ENCODE measurements at regions not wholly inside any gene's neighbourhood (a gene's known extent, or its start where the extent isn't known, plus 50 kb on each side); places are given as distances from the start of the nearest gene placed in this dataset.
"Not testable (repeated sequence)": the region's sequence is repeated elsewhere in the genome, so short reads cannot be mapped to it uniquely, and the experiment has no call there.

GRCh38 chr7:65462148-65462716 is 88.6 kb downstream of the ZNF92 start:
- H3K4me3 ChIP-seq: no peak overlapping the region
- DNase-seq: no peak
- H3K36me3 ChIP-seq: no peaks in the 10 kb centered on the region
- no peaks in the 10 kb centered on the region for H3K4me1 ChIP-seq
- no peak for TF ChIP-seq POLR2A (IDR thresholded peaks at IDR 0.05)
- no peak for TF ChIP-seq CTCF (IDR thresholded peaks at IDR 0.05)
- no peaks in the 10 kb centered on the region for H3K27me3 ChIP-seq
- no peak for ATAC-seq
- WGBS, 4 donors: 55 to 60% (median 55%) methylated on average over 3 of the region's 3 CpGs
- intact Hi-C loops (cut with DNase I): no loop called here
- no peak overlapping the region for H3K27ac ChIP-seq
- no peaks in the 10 kb centered on the region for H3K9me3 ChIP-seq

GRCh38 chr7:65463184-65463583 is 89.5 kb downstream of the ZNF92 start:
- Histone ChIP-seq H3K27ac (no peak overlapping the region), H3K36me3 (no peaks in the 10 kb centered on the region), H3K27me3 (no peaks in the 10 kb centered on the region), H3K4me1 (no peaks in the 10 kb centered on the region), H3K4me3 (no peak overlapping the region), H3K9me3 (peaks cover 0 to 2% (median 0%) of the 10 kb centered on the region in 12 donors)
- no peak for DNase-seq
- 86 to 93% (median 90%) methylated on average over 3 of the region's 3 CpGs for WGBS, 4 donors
- ATAC-seq: no peak
- TF ChIP-seq POLR2A (IDR thresholded peaks at IDR 0.05) (no peak), CTCF (IDR thresholded peaks at IDR 0.05) (no peak)
- intact Hi-C loops (cut with DNase I): no loop called here

GRCh38 chr7:65469919-65470558 is 96.4 kb downstream of the ZNF92 start:
- DNase-seq; ATAC-seq; H3K4me1 ChIP-seq; intact Hi-C loops (cut with DNase I); H3K4me3 ChIP-seq; H3K36me3 ChIP-seq; H3K9me3 ChIP-seq; H3K27me3 ChIP-seq; H3K27ac ChIP-seq: not testable (repeated sequence)
- 80 to 90% (median 88%) methylated on average over 11 to 14 of the region's 14 CpGs for WGBS, 4 donors

- no peaks in the 10 kb centered on the region for H3K36me3 ChIP-seq
- 60 to 71% (median 68%) methylated on average over 4 of the region's 4 CpGs for WGBS, 4 donors
- H3K4me3 ChIP-seq: no peak overlapping the region
- no peak for DNase-seq
- intact Hi-C loops (cut with DNase I): no loop called here
- H3K9me3 ChIP-seq: peaks cover 0 to 2% (median 0%) of the 10 kb centered on the region in 12 donors
- peaks cover 0 to 4% (median 0%) of the 10 kb centered on the region in 9 donors for H3K27me3 ChIP-seq
- ATAC-seq: no peak
- H3K4me1 ChIP-seq: peaks cover 0 to 7% (median 0%) of the 10 kb centered on the region in 12 donors
- no peak for TF ChIP-seq POLR2A (IDR thresholded peaks at IDR 0.05)
- no peak for TF ChIP-seq CTCF (IDR thresholded peaks at IDR 0.05)
- no peak overlapping the region for H3K27ac ChIP-seq
These were observed 97.9 kb downstream of the ZNF92 start for GRCh38 chr7:65471587-65471986.
